ENCODE measurements at regions not wholly inside any gene's neighbourhood (a gene's known extent, or its start where the extent isn't known, plus 50 kb on each side); places are given as distances from the start of the nearest gene placed in this dataset.

- Histone ChIP-seq H3K4me2 (ENCODE audit: low read length) (no peak overlapping the region), H4K20me1 (ENCODE audit: insufficient read depth) (no peaks in the 10 kb centered on the region), H3K9me3 (ENCODE audit: low read length) (no peaks in the 10 kb centered on the region), H3F3A (ENCODE audit: insufficient read depth, low read length, poor library complexity, severe bottlenecking) (no peaks in the 10 kb centered on the region), H3K36me3 (ENCODE audit: insufficient read depth, low read length) (no peaks in the 10 kb centered on the region), H3K9me2 (ENCODE audit: insufficient read depth, low read length) (no peaks in the 10 kb centered on the region), H3K27ac (ENCODE audit: low read length) (no peak overlapping the region), H3K27me3 (ENCODE audit: insufficient read depth, low read depth, low read length) (no peaks in the 10 kb centered on the region), H2AFZ (ENCODE audit: low read depth, low read length) (no peak overlapping the region), H3K79me2 (replicated peaks; ENCODE audit: insufficient read depth, low read length) (no peaks in the 10 kb centered on the region), H3K9ac (ENCODE audit: low read length) (no peak overlapping the region), H3K4me3 (ENCODE audit: low read length) (no peak overlapping the region)
- TF ChIP-seq SMC3 (conservative IDR thresholded peaks at IDR 0.05; ENCODE audit: poor library complexity) = no peak
Observed at GRCh38 chr11:42098075-42098474, 638.6 kb upstream of the LRRC4C start.

- no peak overlapping the region for H2AFZ ChIP-seq (ENCODE audit: low read depth, low read length)
- H3K79me2 ChIP-seq (replicated peaks; ENCODE audit: insufficient read depth, low read length) = no peaks in the 10 kb centered on the region
- H3K4me3 ChIP-seq (ENCODE audit: low read length) = no peak overlapping the region
- H3K36me3 ChIP-seq (ENCODE audit: insufficient read depth, low read length) = no peaks in the 10 kb centered on the region
- no peaks in the 10 kb centered on the region for H3K9me3 ChIP-seq (ENCODE audit: low read length)
- H4K20me1 ChIP-seq (ENCODE audit: insufficient read depth) = no peaks in the 10 kb centered on the region
- no peak for TF ChIP-seq MXI1 (conservative IDR thresholded peaks at IDR 0.05; ENCODE audit: poor library complexity, severe bottlenecking)
- TF ChIP-seq REST (IDR thresholded peaks at IDR 0.05; ENCODE audit: borderline replicate concordance) = no peak
- no peak for TF ChIP-seq SMC3 (conservative IDR thresholded peaks at IDR 0.05; ENCODE audit: poor library complexity)
- no peak for TF ChIP-seq RAD21 (conservative IDR thresholded peaks at IDR 0.05)
- no peak for TF ChIP-seq EZH2 (IDR thresholded peaks at IDR 0.05; ENCODE audit: borderline replicate concordance, insufficient read depth, low read length, poor library complexity, severe bottlenecking)
- TF ChIP-seq POLR2AphosphoS5 (IDR thresholded peaks at IDR 0.05) = no peak
- TF ChIP-seq EP300 (conservative IDR thresholded peaks at IDR 0.05; ENCODE audit: poor library complexity, severe bottlenecking) = no peak
- TF ChIP-seq TAF1 (IDR thresholded peaks at IDR 0.05; ENCODE audit: low read depth) = no peak
- no peak for TF ChIP-seq CTCF (IDR thresholded peaks at IDR 0.05; ENCODE audit: poor library complexity, severe bottlenecking)
- H3K9me2 ChIP-seq (ENCODE audit: insufficient read depth, low read length) = no peaks in the 10 kb centered on the region
- H3K9ac ChIP-seq (ENCODE audit: low read length) = no peak overlapping the region
- H3K27me3 ChIP-seq (ENCODE audit: insufficient read depth, low read depth, low read length) = no peaks in the 10 kb centered on the region
- no peak overlapping the region for H3K27ac ChIP-seq (ENCODE audit: low read length)
- H3F3A ChIP-seq (ENCODE audit: insufficient read depth, low read length, poor library complexity, severe bottlenecking) = no peaks in the 10 kb centered on the region
- H3K4me2 ChIP-seq (ENCODE audit: low read length) = no peak overlapping the region
Observed at GRCh38 chr11:42112866-42113265, 653.4 kb upstream of the LRRC4C start.

- Histone ChIP-seq H3K27me3 (ENCODE audit: insufficient read depth, low read depth, low read length) (no peaks in the 10 kb centered on the region), H2AFZ (ENCODE audit: low read depth, low read length) (no peak overlapping the region), H3K9me2 (ENCODE audit: insufficient read depth, low read length) (no peaks in the 10 kb centered on the region), H3F3A (ENCODE audit: insufficient read depth, low read length, poor library complexity, severe bottlenecking) (no peaks in the 10 kb centered on the region), H3K4me3 (ENCODE audit: low read length) (no peak overlapping the region), H3K36me3 (ENCODE audit: insufficient read depth, low read length) (no peaks in the 10 kb centered on the region), H3K9ac (ENCODE audit: low read length) (no peak overlapping the region), H3K79me2 (replicated peaks; ENCODE audit: insufficient read depth, low read length) (no peaks in the 10 kb centered on the region), H4K20me1 (ENCODE audit: insufficient read depth) (no peaks in the 10 kb centered on the region), H3K27ac (ENCODE audit: low read length) (no peak overlapping the region), H3K4me2 (ENCODE audit: low read length) (no peak overlapping the region), H3K9me3 (ENCODE audit: low read length) (no peaks in the 10 kb centered on the region)
- TF ChIP-seq SMC3 (conservative IDR thresholded peaks at IDR 0.05; ENCODE audit: poor library complexity) (no peak), CTCF (IDR thresholded peaks at IDR 0.05; ENCODE audit: poor library complexity, severe bottlenecking) (no peak), EP300 (conservative IDR thresholded peaks at IDR 0.05; ENCODE audit: poor library complexity, severe bottlenecking) (no peak), POLR2AphosphoS5 (IDR thresholded peaks at IDR 0.05) (no peak), REST (IDR thresholded peaks at IDR 0.05; ENCODE audit: borderline replicate concordance) (no peak), TAF1 (IDR thresholded peaks at IDR 0.05; ENCODE audit: low read depth) (no peak), EZH2 (IDR thresholded peaks at IDR 0.05; ENCODE audit: borderline replicate concordance, insufficient read depth, low read length, poor library complexity, severe bottlenecking) (no peak), RAD21 (conservative IDR thresholded peaks at IDR 0.05) (no peak), MXI1 (conservative IDR thresholded peaks at IDR 0.05; ENCODE audit: poor library complexity, severe bottlenecking) (no peak)
Observed at GRCh38 chr11:42114927-42115326, 655.5 kb upstream of the LRRC4C start.
